GM23338 (cell line): ENCODE measurements at regions not wholly inside any gene's neighbourhood (a gene's known extent, or its start where the extent isn't known, plus 50 kb on each side); places are given as distances from the start of the nearest gene placed in this dataset.

ENCODE experiments used
- ATAC-seq: fragments of 200-7000 bp; cut with Tn5 transposase; 3 replicates; pipeline ENCODE4 v1.9.1; 2020
- DNase-seq: peaks from one replicate; pipeline ENCODE4 v3.0.0-alpha.2; 2015; ENCODE audit warnings: low spot score
- H2AFZ ChIP-seq: fragments of 200-600 bp; sonication (generic); 2 replicates; pipeline ENCODE4 v1.8.0; 2016; ENCODE audit warnings: antibody characterized with exemption, mild to moderate bottlenecking, moderate library complexity
- H3F3A ChIP-seq: fragments of 200-600 bp; sonication (generic); replicated peaks from 2 replicates; pipeline ENCODE4 v1.8.0; 2017; ENCODE audit warnings: antibody characterized with exemption, mixed run types, low read depth
- H3K27ac ChIP-seq: fragments of 200-600 bp; sonication (generic); 2 replicates; pipeline ENCODE4 v1.6.1; 2016; ENCODE audit warnings: low read depth
- H3K27me3 ChIP-seq: fragments of 200-600 bp; sonication (generic); 2 replicates; pipeline ENCODE4 v1.8.0; 2016; ENCODE audit warnings: mild to moderate bottlenecking, mixed run types, moderate library complexity; ENCODE audit not compliant: insufficient read depth
- H3K36me3 ChIP-seq: fragments of 200-600 bp; sonication (generic); 2 replicates; pipeline ENCODE4 v1.8.0; 2016; ENCODE audit warnings: mild to moderate bottlenecking; ENCODE audit not compliant: insufficient read depth
- H3K4me1 ChIP-seq: fragments of 200-600 bp; sonication (generic); 2 replicates; pipeline ENCODE4 v1.8.0; 2016; ENCODE audit warnings: mild to moderate bottlenecking, moderate library complexity; ENCODE audit not compliant: insufficient read depth
- H3K4me2 ChIP-seq: fragments of 200-600 bp; sonication (generic); 2 replicates; pipeline ENCODE4 v1.7.1; 2017; ENCODE audit warnings: mixed run types
- H3K4me3 ChIP-seq: fragments of 200-600 bp; sonication (generic); 2 replicates; pipeline ENCODE4 v1.6.1; 2016; ENCODE audit warnings: mixed run types
- H3K79me2 ChIP-seq: fragments of 200-600 bp; sonication (generic); replicated peaks from 2 replicates; pipeline ENCODE4 v1.8.0; 2017; ENCODE audit warnings: mild to moderate bottlenecking; ENCODE audit not compliant: insufficient read depth
- H3K9me2 ChIP-seq: fragments of 200-600 bp; sonication (generic); 2 replicates; pipeline ENCODE4 v1.8.0; 2017; ENCODE audit not compliant: insufficient read depth
- H4K20me1 ChIP-seq: fragments of 200-600 bp; sonication (generic); replicated peaks from 2 replicates; pipeline ENCODE4 v1.8.0; 2017; ENCODE audit warnings: mild to moderate bottlenecking; ENCODE audit not compliant: insufficient read depth
- H3K27ac Mint-ChIP-seq: 2 replicates; pipeline ENCODE4 v1.8.0; 2020; ENCODE audit warnings: inconsistent platforms, mild to moderate bottlenecking, moderate library complexity, mixed read lengths
- H3K27me3 Mint-ChIP-seq: 3 replicates; pipeline ENCODE4 v1.8.0; 2022; ENCODE audit warnings: low read depth, mild to moderate bottlenecking, moderate library complexity, mixed read lengths, inconsistent platforms; ENCODE audit not compliant: insufficient read depth, poor library complexity
- H3K36me3 Mint-ChIP-seq: 3 replicates; pipeline ENCODE4 v1.8.0; 2021; ENCODE audit warnings: low read depth, mild to moderate bottlenecking, inconsistent platforms, moderate library complexity, mixed read lengths
- H3K4me1 Mint-ChIP-seq: 3 replicates; pipeline ENCODE4 v1.8.0; 2020; ENCODE audit warnings: mild to moderate bottlenecking, inconsistent platforms, mixed read lengths
- H3K4me3 Mint-ChIP-seq: 3 replicates; pipeline ENCODE4 v1.8.0; 2021; ENCODE audit warnings: moderate library complexity, mild to moderate bottlenecking, inconsistent platforms, mixed read lengths
- H3K9me3 Mint-ChIP-seq: 3 replicates; pipeline ENCODE4 v1.8.0; 2020; ENCODE audit warnings: moderate library complexity, mild to moderate bottlenecking, inconsistent platforms, mixed read lengths
- CTCF ChIP-seq, 2 experiments: fragments of 200-600 bp in 1 of 2; sonication (generic) in 1 of 2; conservative IDR thresholded peaks; 2 replicates each; pipeline versions ENCODE4 v1.5.1 to v1.6.1; 2016 to 2017; ENCODE audit warnings: antibody characterized with exemption in 2 of 2, low read depth in 2 of 2, mild to moderate bottlenecking in 2 of 2, moderate library complexity in 1 of 2
- EZH2 ChIP-seq: fragments of 200-600 bp; sonication (generic); IDR thresholded peaks from one replicate; pipeline ENCODE4 v1.8.0; 2017; ENCODE audit warnings: antibody characterized with exemption, mild to moderate bottlenecking, low read depth; ENCODE audit not compliant: unreplicated experiment
- EZH2phosphoT487 ChIP-seq: fragments of 200-600 bp; sonication (generic); IDR thresholded peaks from one replicate; pipeline ENCODE4 v1.8.1; 2018; ENCODE audit warnings: antibody characterized with exemption; ENCODE audit not compliant: unreplicated experiment
- JUNB ChIP-seq: IDR thresholded peaks from one replicate; pipeline ENCODE4 v1.6.1; 2016; ENCODE audit warnings: antibody characterized with exemption; ENCODE audit not compliant: unreplicated experiment
- NANOG ChIP-seq: IDR thresholded peaks from 2 replicates; pipeline ENCODE4 v1.6.1; 2016; ENCODE audit warnings: antibody characterized with exemption, borderline replicate concordance
- POLR2AphosphoS5 ChIP-seq: IDR thresholded peaks from 2 replicates; pipeline ENCODE4 v1.6.1; 2016; ENCODE audit warnings: antibody characterized with exemption, low read depth
- REST ChIP-seq: IDR thresholded peaks from one replicate; pipeline ENCODE4 v1.6.1; 2018; ENCODE audit warnings: antibody characterized with exemption; ENCODE audit not compliant: unreplicated experiment
- STAT1 ChIP-seq: IDR thresholded peaks from one replicate; pipeline ENCODE4 v1.6.1; 2016; ENCODE audit warnings: antibody characterized with exemption; ENCODE audit not compliant: unreplicated experiment
- ZNF114 ChIP-seq: fragments of 250-450 bp; sonication (Bioruptor Pico); IDR thresholded peaks from 2 replicates; pipeline ENCODE4 v1.5.0; 2020; ENCODE audit warnings: mild to moderate bottlenecking, moderate library complexity
- ZNF331 ChIP-seq: fragments of 250-450 bp; sonication (Bioruptor Pico); IDR thresholded peaks from 2 replicates; pipeline ENCODE4 v1.5.0; 2020; ENCODE audit warnings: low read depth, mild to moderate bottlenecking, moderate library complexity

- TF ChIP-seq REST, result no peak
- no peak for TF ChIP-seq NANOG
- no peak for TF ChIP-seq STAT1
- TF ChIP-seq POLR2AphosphoS5, result no peak
- no peak for TF ChIP-seq EZH2
- no peak for TF ChIP-seq JUNB
- TF ChIP-seq EZH2phosphoT487, result no peak
Observed at GRCh38 chr9:106432631-106433030, 430.3 kb upstream of the ZNF462 start (continued).

- Histone ChIP-seq H3K27ac (no peak overlapping the region), H3K4me3 (no peak overlapping the region), H2AFZ (peak overlapping the region; percentile 80), H3K36me3 (no peaks in the 10 kb centered on the region), H3K27me3 (no peaks in the 10 kb centered on the region), H3K79me2 (no peaks in the 10 kb centered on the region), H3K4me1 (peaks cover 12% of the 10 kb centered on the region; the same call in 1 of the 2 replicates), H3F3A (no peaks in the 10 kb centered on the region), H3K9me2 (0 out of 2 replicates have a peak, but pooled peaks cover 3% of the 10 kb centered on the region), H4K20me1 (no peaks in the 10 kb centered on the region), H3K4me2 (no peak overlapping the region)
- Mint-ChIP-seq H3K4me3 (no peak overlapping the region), H3K27ac (0 out of 2 replicates have a peak overlapping the region, but pooled peaks have one; percentile 33), H3K4me1 (peaks cover 12% of the 10 kb centered on the region), H3K9me3 (peaks cover 23% of the 10 kb centered on the region), H3K36me3 (peaks cover 32% of the 10 kb centered on the region), H3K27me3 (peaks cover 3% of the 10 kb centered on the region)
- DNase-seq (peak; percentile 5), ATAC-seq (no peak)
- TF ChIP-seq POLR2AphosphoS5 (no peak), ZNF114 (CRISPR knock-in tag) (no peak), REST (no peak), JUNB (no peak), CTCF (conservative IDR thresholded peaks at IDR 0.05; ENCODE audit: low read depth in 2 of 2) (no peak), ZNF331 (CRISPR knock-in tag) (no peak), EZH2 (no peak)
Observed at GRCh38 chr9:106438928-106439327, 424.0 kb upstream of the ZNF462 start.
